ENCODE measurements at regions not wholly inside any gene's neighbourhood (a gene's known extent, or its start where the extent isn't known, plus 50 kb on each side); places are given as distances from the start of the nearest gene placed in this dataset.

DNA sequence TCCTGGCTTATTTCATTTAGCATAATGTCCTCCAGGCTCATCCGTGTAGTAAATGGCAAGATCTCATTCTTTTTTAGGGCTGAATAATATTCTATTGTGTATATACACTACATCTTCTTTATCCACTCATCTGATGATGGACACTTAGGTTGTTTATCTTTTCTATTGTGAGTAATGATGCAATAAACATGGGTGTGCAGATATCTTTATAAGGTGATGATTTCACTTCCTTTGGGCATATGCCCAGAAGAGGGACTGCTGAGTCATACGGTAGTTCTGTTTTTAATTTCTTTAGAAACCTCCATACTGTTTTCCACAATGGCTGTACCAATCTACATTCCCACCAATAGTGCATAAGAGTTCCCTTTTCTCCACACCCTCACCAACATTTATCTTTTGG is 317.6 kb upstream of the CNKSR2 start:
- DNase-seq (ENCODE audit: low spot score), result no peak
- TF ChIP-seq, protein P1, sequence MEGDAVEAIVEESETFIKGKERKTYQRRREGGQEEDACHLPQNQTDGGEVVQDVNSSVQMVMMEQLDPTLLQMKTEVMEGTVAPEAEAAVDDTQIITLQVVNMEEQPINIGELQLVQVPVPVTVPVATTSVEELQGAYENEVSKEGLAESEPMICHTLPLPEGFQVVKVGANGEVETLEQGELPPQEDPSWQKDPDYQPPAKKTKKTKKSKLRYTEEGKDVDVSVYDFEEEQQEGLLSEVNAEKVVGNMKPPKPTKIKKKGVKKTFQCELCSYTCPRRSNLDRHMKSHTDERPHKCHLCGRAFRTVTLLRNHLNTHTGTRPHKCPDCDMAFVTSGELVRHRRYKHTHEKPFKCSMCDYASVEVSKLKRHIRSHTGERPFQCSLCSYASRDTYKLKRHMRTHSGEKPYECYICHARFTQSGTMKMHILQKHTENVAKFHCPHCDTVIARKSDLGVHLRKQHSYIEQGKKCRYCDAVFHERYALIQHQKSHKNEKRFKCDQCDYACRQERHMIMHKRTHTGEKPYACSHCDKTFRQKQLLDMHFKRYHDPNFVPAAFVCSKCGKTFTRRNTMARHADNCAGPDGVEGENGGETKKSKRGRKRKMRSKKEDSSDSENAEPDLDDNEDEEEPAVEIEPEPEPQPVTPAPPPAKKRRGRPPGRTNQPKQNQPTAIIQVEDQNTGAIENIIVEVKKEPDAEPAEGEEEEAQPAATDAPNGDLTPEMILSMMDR (IDR thresholded peaks at IDR 0.05; ENCODE audit: extremely low read depth, insufficient read depth, missing control alignments), result no peak
- in situ Hi-C loops (cut with MboI; ENCODE audit: low pct_unique_long_range_greater_than_20kb, low sequenced_read_pairs, unreplicated experiment), result no loop called here

- in situ Hi-C loops (cut with MboI; ENCODE audit: low pct_unique_long_range_greater_than_20kb, low sequenced_read_pairs, unreplicated experiment), result no loop called here
- DNase-seq (ENCODE audit: low spot score), result no peak
- TF ChIP-seq, protein P1 (IDR thresholded peaks at IDR 0.05; ENCODE audit: extremely low read depth, insufficient read depth, missing control alignments), result no peak
These were observed 327.2 kb upstream of the CNKSR2 start for GRCh38 chrX:21047034-21047455.

DNA sequence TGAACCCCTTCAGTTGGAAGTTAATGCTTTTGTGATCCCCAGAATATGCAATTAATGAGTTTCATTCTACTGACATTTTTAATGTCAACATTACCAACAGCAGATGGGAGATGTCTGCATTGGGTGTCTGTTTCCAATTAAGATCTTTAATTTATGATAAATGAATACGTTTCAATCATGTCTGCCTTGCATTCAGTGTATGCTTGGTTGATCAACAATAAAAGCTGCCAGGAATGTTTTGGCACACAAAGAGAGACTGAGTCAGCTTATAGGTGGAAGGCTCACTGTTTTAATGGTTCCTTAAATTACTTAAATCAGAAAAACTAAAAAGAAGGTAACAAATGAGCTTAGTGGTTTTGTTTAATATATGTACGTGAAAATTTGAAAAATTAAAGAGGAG is 359.9 kb upstream of the CNKSR2 start:
- TF ChIP-seq, protein P1 (IDR thresholded peaks at IDR 0.05; ENCODE audit: extremely low read depth, insufficient read depth, missing control alignments), result no peak
- in situ Hi-C loops (cut with MboI; ENCODE audit: low pct_unique_long_range_greater_than_20kb, low sequenced_read_pairs, unreplicated experiment), result no loop called here
- no peak for DNase-seq (ENCODE audit: low spot score)

DNA sequence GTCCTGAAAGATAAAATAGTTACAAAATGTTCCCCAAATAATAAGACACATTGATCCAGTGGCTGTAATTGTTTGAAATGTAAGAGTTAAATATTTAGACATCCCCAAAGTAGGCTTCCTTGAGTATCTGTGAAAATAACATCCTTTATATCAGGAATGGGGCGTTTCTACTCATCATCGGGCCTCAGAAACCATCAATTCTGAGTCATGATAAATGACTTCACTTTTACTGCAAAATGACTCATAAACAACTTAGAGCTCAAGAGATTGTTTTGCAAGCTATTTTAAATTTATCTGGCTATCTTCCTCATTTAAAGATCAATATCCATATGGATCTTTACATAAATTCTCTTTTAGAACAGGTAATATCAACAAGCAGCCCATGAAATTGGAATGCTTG is 369.4 kb upstream of the CNKSR2 start:
- in situ Hi-C loops (cut with MboI; ENCODE audit: low pct_unique_long_range_greater_than_20kb, low sequenced_read_pairs, unreplicated experiment), result no loop called here
- no peak for DNase-seq (ENCODE audit: low spot score)
- TF ChIP-seq, protein P1 (IDR thresholded peaks at IDR 0.05; ENCODE audit: extremely low read depth, insufficient read depth, missing control alignments), result no peak

GRCh38 chrX:20995829-20996228 is 378.4 kb upstream of the CNKSR2 start:
- TF ChIP-seq, protein P1 (IDR thresholded peaks at IDR 0.05; ENCODE audit: extremely low read depth, insufficient read depth, missing control alignments), result no peak

DNA sequence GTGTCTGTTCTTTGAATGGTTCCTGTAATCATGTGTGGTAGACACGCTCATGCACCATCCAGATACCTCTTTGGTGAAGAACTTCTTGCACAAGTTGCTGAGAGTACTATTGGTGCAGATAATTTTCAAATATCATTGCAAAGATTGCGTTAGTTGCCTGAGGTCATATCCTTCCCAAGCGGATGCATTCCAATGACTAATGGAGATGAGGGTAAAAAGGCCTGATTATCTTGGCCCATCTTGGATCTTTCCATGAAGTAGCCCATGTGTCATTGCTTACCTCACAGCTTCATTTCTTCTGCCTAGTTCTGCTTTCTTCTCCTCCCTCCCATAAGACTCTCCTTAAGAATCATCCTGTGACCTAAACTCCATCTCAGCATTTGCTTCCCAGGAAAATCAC is 384.9 kb upstream of the CNKSR2 start:
- in situ Hi-C loops (cut with MboI; ENCODE audit: low pct_unique_long_range_greater_than_20kb, low sequenced_read_pairs, unreplicated experiment), result no loop called here
- no peak for DNase-seq (ENCODE audit: low spot score)

More at GRCh38 chrX:20995829-20996228, 378.4 kb upstream of the CNKSR2 start:
- no peak for DNase-seq (ENCODE audit: low spot score)
- in situ Hi-C loops (cut with MboI; ENCODE audit: low pct_unique_long_range_greater_than_20kb, low sequenced_read_pairs, unreplicated experiment), result no loop called here

More for the DNA sequence above, 384.9 kb upstream of the CNKSR2 start:
- TF ChIP-seq, protein P1 (IDR thresholded peaks at IDR 0.05; ENCODE audit: extremely low read depth, insufficient read depth, missing control alignments), result no peak
